ENCODE measurements at regions not wholly inside any gene's neighbourhood (a gene's known extent, or its start where the extent isn't known, plus 50 kb on each side); places are given as distances from the start of the nearest gene placed in this dataset.

DNA sequence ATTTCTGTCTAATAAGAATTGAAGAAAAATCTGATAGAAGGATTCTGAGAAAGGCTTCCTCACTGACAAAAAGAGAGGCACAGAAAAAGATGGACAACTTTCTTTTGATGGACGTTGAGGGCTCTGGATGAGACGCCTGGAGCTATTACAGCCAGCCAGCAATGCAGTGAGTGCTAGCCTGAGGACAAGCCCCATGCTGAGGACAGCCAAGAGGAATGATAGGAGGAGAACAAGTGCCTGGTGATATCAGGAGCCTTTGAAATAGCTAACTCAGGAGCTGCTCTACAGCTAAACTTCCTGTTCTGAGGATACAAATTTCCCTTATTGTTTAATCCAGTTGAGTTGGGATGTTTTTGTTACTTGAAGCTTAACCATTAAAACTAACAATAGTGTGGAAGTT, 212.3 kb downstream of the COG6 start:
- H3K27ac ChIP-seq, result no peak overlapping the region
- no peak overlapping the region for H3K4me3 Mint-ChIP-seq

DNA sequence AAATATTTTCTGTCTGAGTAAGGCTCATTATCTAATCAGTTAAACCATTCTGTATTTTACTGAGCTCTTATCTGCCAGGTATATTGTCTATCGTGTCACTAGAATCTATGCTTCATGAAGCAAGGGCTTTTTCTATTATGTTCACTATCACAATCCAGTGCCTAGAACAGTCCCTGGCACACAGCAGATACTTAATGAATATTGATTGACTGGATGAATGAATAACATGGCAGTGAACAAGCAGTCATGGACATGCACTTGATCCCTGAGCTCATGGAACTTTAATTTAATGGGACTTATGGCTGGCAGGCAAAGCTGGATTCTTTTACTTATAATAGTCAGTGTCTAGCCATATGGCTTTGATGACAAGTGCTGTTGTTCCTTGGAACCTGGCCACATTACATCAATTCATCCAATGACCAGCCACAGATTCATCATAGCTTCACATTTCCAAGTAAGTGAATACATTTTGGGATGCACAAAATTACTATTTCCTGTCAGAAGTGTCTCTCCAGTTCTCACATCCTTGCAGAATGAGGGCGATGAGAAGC, 214.8 kb downstream of the COG6 start:
- no peak overlapping the region for H2AFZ ChIP-seq (replicated peaks)
- H3K4me3 Mint-ChIP-seq, result no peak overlapping the region
- peaks cover 10% of the 10 kb centered on the region for H3K4me1 Mint-ChIP-seq
- H3K4me1 ChIP-seq, result no peaks in the 10 kb centered on the region
- H3K27me3 Mint-ChIP-seq (ENCODE audit: insufficient read depth, low read depth), result peaks cover 2% of the 10 kb centered on the region
- H3K4me2 ChIP-seq, result no peak overlapping the region
- no peaks in the 10 kb centered on the region for H3K79me2 ChIP-seq (ENCODE audit: low read depth)
- H3K4me3 ChIP-seq, result no peak overlapping the region
- no peak overlapping the region for H3K9ac ChIP-seq
- H3K9me3 ChIP-seq (ENCODE audit: low read depth), result no peaks in the 10 kb centered on the region
- H3K36me3 ChIP-seq, result no peaks in the 10 kb centered on the region
- TF ChIP-seq EZH2 (IDR thresholded peaks at IDR 0.05) (no peak), EZH2phosphoT487 (IDR thresholded peaks at IDR 0.05) (no peak)
- TF ChIP-seq, protein P1, sequence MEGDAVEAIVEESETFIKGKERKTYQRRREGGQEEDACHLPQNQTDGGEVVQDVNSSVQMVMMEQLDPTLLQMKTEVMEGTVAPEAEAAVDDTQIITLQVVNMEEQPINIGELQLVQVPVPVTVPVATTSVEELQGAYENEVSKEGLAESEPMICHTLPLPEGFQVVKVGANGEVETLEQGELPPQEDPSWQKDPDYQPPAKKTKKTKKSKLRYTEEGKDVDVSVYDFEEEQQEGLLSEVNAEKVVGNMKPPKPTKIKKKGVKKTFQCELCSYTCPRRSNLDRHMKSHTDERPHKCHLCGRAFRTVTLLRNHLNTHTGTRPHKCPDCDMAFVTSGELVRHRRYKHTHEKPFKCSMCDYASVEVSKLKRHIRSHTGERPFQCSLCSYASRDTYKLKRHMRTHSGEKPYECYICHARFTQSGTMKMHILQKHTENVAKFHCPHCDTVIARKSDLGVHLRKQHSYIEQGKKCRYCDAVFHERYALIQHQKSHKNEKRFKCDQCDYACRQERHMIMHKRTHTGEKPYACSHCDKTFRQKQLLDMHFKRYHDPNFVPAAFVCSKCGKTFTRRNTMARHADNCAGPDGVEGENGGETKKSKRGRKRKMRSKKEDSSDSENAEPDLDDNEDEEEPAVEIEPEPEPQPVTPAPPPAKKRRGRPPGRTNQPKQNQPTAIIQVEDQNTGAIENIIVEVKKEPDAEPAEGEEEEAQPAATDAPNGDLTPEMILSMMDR (IDR thresholded peaks at IDR 0.05), result no peak
- no peak for DNase-seq (ENCODE audit: low spot score)
- H4K20me1 ChIP-seq (ENCODE audit: low read depth), result no peaks in the 10 kb centered on the region
- peaks cover 2% of the 10 kb centered on the region for H3K9me3 Mint-ChIP-seq
- no peaks in the 10 kb centered on the region for H3F3A ChIP-seq (ENCODE audit: low read depth)
- no peak overlapping the region for H3K27ac Mint-ChIP-seq
- no peak overlapping the region for H3K27ac ChIP-seq
- no peaks in the 10 kb centered on the region for H3K36me3 Mint-ChIP-seq
- H3K27me3 ChIP-seq, result no peaks in the 10 kb centered on the region

More for the DNA sequence above, 212.3 kb downstream of the COG6 start:
- Histone ChIP-seq H3K4me1 (no peaks in the 10 kb centered on the region), H3K9ac (no peak overlapping the region), H2AFZ (replicated peaks) (no peak overlapping the region), H4K20me1 (ENCODE audit: low read depth) (no peaks in the 10 kb centered on the region), H3K36me3 (no peaks in the 10 kb centered on the region), H3K79me2 (ENCODE audit: low read depth) (no peaks in the 10 kb centered on the region), H3F3A (ENCODE audit: low read depth) (no peaks in the 10 kb centered on the region), H3K9me3 (ENCODE audit: low read depth) (no peaks in the 10 kb centered on the region), H3K4me3 (no peak overlapping the region), H3K4me2 (no peak overlapping the region), H3K27me3 (no peaks in the 10 kb centered on the region)
- peaks cover 2% of the 10 kb centered on the region for H3K27me3 Mint-ChIP-seq (ENCODE audit: insufficient read depth, low read depth)
- peaks cover 2% of the 10 kb centered on the region for H3K9me3 Mint-ChIP-seq
- TF ChIP-seq EZH2 (IDR thresholded peaks at IDR 0.05), result no peak
- TF ChIP-seq, protein P1 (IDR thresholded peaks at IDR 0.05), result no peak
- no peak for TF ChIP-seq EZH2phosphoT487 (IDR thresholded peaks at IDR 0.05)
- DNase-seq (ENCODE audit: low spot score), result no peak
- no peak overlapping the region for H3K27ac Mint-ChIP-seq
- H3K36me3 Mint-ChIP-seq, result no peaks in the 10 kb centered on the region
- no peaks in the 10 kb centered on the region for H3K4me1 Mint-ChIP-seq

DNA sequence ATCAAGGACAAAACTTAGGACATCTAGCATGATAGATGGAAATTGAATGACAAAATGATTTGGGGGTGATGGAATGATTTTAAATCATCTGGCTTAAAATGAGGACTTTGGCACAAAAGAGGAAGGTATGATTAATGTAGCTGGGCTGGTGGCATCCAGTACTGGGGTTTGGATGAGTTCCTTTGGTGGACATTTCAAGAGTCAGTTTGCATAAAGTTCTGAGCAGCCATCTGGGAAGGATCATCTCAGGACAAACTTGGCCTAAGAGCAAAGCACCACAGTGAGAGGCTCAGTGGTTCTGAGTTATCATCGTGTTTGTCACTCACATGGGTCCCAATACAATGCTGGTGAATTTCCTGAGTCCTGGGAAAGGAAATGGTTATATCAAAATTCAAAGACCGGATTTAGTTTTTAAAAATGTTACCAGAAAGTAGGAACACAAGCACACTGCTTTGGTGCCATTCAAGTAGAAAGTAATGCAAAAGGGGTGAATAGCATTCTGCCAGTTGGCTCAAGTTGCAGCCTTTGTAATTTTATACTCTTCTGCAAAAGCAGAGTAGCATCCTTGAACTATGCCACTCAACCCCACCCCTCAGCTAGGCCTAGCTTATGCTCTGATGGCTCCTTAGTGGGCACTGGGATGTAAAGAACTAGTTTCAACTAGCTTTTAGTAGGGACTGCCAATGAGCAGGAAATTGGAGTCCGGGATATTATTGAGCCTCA, 219.0 kb downstream of the COG6 start:
- no peaks in the 10 kb centered on the region for H4K20me1 ChIP-seq (ENCODE audit: low read depth)
- peaks cover 2% of the 10 kb centered on the region for H3K27me3 Mint-ChIP-seq (ENCODE audit: insufficient read depth, low read depth)

More for the DNA sequence above, 219.0 kb downstream of the COG6 start:
- Histone ChIP-seq H3K4me2 (no peak overlapping the region), H3K4me1 (no peaks in the 10 kb centered on the region), H3F3A (ENCODE audit: low read depth) (no peaks in the 10 kb centered on the region), H3K36me3 (no peaks in the 10 kb centered on the region), H2AFZ (replicated peaks) (no peak overlapping the region), H3K27me3 (no peaks in the 10 kb centered on the region), H3K27ac (no peak overlapping the region), H3K9me3 (ENCODE audit: low read depth) (no peaks in the 10 kb centered on the region), H3K4me3 (no peak overlapping the region), H3K9ac (no peak overlapping the region), H3K79me2 (ENCODE audit: low read depth) (no peaks in the 10 kb centered on the region)
- Mint-ChIP-seq H3K27ac (no peak overlapping the region), H3K9me3 (no peaks in the 10 kb centered on the region), H3K4me3 (no peak overlapping the region), H3K36me3 (no peaks in the 10 kb centered on the region), H3K4me1 (peaks cover 11% of the 10 kb centered on the region)
- DNase-seq (ENCODE audit: low spot score), result no peak
- TF ChIP-seq EZH2phosphoT487 (IDR thresholded peaks at IDR 0.05), result no peak
- no peak for TF ChIP-seq EZH2 (IDR thresholded peaks at IDR 0.05)
- TF ChIP-seq, protein P1 (IDR thresholded peaks at IDR 0.05), result no peak
